Activated CD4-positive, alpha-beta T cell treated with anti-CD3 and anti-CD28 coated beads for 48 hours (primary cell): ENCODE measurements at regions not wholly inside any gene's neighbourhood (a gene's known extent, or its start where the extent isn't known, plus 50 kb on each side); places are given as distances from the start of the nearest gene placed in this dataset.
"Not testable (repeated sequence)": the region's sequence is repeated elsewhere in the genome, so short reads cannot be mapped to it uniquely, and the experiment has no call there.

Experiments
- DNase-seq: peaks from one replicate; pipeline ENCODE4 v3.0.0-alpha.2; 2020

DNA sequence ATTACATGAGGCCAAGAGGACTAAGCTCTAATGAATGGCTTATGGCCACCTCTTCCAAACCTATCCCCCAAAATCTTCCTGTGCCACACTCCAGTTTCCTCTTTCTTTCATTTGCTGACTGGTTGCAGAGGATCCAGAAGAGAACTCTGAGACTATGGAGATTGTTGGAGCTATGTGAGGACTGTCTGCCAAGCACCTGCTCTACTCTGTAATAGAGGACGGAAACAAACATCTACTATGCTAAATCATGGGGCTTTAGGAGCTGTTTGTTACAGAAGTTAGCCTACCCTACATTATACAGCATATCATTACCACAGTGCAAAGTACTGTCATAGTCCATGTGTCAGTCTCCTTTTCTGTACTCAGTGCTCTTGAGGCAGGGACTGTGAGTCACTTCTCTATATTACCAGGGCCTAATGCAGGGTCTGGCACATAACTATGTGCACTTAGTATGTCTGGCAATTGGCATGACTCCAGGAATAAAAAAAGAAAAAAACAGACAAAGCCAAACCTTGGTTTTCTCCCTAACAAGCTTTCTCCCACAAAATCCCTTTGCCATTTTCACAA lies 95.1 kb downstream of the RPAP3 start:
- no peak for DNase-seq

DNA sequence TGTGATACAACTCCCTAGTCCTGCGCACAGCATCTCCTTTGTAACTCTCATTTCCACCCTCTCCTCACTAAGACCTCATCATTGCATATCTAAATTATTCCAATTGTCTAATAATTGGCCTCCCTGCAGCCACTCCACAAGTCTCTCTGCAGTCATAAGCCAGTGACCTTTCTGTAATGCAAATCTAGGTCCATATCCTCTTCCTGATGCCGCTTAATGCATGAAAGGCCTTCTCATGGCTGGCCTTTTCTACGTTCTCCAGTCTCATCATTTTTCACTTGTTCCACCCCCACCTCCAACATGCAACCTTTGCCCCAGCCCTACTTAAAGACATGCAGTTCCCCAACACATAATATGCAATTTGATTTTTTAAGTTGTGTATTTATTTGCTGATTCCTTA lies 96.0 kb downstream of the RPAP3 start:
- DNase-seq, result no peak

DNA sequence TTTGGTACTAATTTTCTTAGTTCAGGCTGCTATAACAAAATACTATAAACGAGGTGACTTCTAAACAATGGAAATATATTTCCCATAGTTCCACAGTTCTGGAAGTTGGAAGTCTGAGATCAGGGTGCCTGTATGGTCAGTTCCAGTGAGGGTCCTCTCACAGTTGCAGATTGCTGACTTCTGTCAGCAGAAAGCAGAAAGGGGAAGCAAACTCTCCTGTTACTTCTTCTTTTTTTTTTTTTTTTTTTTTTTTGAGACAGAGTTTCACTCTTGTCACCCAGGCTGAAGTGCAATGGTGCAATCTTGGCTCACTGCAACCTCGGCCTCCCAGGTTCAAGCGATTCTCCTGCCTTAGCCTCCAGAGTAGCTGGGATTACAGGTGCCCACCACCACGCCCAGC lies 97.2 kb downstream of the RPAP3 start:
- DNase-seq, result not testable (repeated sequence)

DNA sequence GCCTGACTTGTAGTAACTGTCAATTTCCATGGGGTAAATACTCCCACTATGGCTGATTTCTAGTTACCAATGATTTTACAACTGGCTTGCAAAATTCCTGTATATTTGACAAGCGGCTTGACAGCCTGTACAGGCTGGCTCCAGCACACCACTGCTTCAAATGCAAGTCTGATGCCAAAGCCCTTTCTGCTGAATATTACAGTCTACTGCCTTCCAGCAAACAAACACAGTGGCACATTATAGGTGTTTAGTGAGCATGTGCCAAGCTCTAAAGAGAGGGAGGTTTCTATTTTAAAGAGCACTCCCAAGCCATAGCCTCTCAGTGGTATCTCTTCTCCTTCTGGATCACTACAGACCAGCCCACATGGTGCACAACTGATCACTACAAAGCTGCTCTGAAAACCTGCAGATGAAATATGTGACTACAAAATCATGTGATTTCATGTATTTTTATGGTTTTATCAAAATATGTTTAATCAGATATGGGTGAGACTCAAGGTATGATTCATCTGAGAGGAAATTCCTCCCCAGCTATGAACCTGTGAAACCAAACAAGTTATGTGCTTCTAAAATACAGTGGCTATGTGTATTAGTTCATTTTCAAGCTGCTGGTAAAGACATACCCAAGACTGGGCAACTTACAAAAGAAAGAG lies 101.5 kb downstream of the RPAP3 start:
- no peak for DNase-seq

DNA sequence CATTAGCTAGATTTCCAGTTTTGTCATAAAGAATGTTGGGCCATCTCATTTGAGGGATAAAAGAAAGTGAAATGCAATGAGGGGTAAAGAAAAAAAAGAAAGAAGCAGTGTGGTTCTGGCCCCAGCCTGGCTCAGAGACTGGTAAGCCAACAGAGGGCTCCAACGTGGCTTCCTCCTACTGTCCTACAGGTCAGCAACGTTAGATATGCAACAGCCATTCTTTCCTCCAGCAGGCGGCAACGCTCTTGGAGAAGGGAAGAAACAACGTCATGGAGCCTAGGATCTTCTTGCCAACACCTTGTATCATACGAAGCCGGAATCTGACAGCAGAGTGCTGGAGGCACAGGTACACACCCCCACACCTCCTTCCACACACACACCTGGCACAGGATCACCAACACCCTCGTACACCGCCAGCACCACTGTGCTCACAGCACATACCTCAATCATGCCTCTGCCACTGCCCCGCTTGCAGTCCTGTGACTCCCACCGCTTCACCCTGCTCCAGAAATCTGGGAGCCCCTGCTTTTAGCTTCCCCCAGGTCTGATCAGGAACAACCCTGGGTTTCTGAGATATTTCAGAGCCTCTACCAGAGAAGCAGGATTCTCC lies 102.8 kb downstream of the RPAP3 start:
- no peak for DNase-seq

DNA sequence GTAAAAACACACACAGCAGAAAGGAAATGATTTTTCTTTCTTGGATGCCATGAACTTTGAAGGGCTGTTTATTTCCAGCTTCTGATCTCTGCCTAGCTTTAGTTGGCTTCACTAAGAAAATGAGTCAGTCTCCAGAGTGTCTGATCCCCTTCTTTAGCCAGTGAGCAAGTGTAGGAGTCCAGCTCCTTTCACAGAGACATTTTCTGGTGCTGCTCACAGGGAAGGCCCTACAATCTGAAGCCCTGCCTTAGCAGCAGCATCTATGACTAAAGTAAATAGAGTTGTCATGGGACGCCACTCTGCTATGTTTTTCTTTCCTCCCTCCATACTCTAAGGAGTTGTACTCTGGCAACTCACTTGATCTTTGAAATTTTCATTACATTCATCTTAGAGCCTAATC lies 103.5 kb downstream of the RPAP3 start:
- no peak for DNase-seq

DNA sequence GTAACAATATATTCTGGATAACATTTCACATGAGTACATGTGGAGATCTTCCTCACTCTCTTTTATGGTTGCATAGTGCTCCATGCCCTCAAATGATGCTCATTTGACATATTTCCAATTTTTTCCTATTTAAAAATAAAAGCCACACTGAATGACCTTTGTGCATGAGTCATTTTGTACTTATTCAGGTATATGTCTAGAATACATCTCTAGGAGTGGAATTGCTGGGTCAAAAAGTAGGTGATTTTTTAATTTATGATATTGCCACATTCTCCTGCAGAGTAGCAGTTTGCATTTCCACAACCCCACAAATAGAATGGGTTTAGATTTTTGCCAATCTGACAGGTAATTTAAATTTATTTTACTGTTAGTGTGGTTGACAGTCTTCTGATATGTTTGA lies 104.8 kb downstream of the RPAP3 start:
- no peak for DNase-seq

DNA sequence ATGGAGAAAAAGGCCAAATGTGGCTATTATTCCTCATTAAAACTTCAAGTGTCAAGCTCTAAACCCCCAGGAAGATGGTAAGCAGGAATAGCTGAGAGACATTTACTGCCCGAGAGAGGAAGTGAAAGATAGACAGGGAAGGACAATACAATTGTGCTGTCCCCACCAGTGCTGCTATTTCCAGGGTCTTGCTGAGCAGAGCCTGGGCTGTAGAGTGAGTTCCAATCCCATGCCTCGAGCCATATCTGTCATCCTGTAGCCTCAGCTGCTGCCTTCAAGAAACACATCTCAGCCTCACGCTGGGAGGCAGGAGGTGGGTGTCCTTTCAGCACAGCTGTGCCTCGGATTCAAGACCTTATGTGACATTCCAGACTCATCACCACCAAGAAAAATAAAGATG lies 114.0 kb downstream of the RPAP3 start:
- DNase-seq, result no peak

DNA sequence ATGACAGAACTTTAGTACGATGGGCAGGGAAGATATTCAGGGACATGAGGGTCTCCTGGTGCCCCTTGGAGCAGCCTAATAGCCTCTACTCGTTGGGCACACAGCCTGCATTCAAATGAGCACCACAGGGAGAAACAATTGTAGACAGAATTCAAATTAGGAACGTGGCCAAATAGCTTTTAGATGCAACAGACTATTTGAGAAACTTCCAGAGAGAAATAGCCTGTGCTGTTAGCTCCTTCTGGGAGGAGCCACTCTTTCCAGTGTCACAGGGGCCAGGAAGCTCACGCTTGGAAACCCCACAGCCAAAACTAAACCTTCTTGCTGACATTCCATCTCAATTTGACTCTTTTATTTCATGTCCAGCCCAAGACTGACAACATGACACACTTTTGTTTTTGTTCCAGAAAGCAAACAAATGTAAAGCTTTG lies 114.5 kb downstream of the RPAP3 start:
- DNase-seq, result no peak

DNA sequence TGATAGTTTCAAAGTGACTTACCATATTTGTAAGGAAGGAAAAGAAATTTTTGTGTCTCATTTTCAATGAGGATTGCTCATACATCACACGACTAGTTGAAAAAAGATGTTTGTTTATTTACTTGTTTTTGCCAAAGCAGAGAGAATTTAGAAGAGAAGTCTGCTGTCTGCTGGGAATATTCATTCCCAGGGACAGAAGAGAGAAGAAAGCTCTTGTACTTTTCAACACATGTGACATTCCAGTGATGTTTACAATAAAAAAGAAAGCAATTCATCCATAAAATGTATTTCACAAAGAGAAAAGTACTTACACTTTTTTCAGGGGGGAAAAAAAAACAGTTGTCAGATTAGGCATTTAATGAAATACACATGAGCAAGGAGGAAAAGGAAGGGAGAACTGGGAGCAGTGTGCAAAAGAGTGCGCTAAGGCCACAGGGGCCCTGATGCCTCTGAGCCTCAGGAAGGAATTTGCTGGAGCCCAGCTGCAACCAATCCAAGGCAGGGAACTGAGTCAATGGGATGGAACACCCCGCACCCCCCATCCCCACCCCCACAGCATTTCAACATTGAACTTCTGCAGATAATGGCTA lies 115.0 kb downstream of the RPAP3 start:
- DNase-seq, result no peak

DNA sequence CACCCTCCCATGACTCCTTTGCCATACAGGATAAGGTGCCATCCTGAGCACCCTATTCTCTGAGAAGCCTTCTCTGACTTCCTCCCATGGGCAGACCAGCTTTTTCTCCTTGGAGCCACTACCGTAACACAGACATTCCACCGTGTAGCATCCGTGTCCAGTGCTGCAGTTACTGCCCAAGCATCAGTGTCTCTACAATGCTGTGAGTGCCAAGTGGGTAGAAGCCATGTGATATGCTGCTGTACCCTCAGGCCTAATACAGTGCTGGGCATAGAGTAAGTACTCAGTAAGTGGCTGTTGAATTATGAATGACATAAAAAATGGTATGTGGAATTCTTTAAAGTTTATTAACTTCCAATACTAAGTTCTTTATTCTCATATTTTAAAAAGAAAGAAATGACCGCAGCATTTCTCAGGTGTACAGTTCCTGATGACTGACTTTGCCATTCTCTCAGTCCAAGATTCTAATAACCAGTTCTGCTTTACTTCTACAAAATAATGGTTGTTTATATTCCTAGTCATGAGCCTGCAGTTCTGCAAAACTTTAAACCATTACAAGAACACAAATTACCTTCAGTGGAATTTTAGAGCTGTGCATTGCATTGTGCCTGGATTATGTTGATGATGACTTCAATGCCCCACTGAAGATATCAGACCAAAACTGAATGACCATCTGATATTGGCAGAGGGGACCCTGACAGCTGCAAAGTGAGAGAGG lies 118.7 kb downstream of the RPAP3 start:
- DNase-seq, result no peak

DNA sequence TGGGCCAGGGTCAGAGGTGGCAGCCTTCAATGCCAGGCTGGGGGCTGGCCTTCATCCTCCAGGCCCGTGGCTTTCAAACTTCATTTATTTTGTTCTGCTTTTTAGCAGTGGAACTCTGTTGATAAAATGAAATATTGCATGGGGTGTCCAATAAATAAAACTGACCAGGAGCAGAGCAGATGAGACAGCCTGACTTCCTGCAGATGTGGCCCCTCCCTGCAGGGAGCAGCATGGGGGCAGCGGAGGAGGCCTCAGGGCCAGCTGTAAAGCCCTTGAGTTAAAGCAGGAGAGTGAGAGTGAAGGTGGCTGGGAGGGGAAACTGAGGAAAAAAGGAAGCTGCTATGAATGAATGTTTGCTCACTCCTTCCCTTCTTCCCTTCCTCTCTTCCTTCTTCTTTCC lies 120.3 kb downstream of the RPAP3 start:
- DNase-seq, result no peak

DNA sequence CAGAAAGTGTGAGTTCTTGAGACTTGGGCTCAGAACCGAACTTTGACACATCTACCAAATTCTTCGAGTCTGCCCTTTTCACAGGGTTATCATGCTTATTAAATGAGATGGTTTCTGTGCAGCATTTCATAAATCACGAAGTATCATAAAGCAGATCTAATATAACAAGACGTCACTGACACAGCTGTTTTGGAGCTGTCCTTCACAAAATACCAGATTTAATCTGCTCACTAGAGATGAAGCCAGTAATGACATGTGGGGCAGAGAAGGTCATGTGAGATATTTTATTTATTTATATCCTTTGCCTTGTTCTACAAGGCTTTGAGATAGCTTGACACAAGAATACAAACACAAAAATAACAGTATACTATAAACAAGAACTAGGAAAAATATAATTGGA lies 127.0 kb downstream of the RPAP3 start:
- DNase-seq, result no peak

DNA sequence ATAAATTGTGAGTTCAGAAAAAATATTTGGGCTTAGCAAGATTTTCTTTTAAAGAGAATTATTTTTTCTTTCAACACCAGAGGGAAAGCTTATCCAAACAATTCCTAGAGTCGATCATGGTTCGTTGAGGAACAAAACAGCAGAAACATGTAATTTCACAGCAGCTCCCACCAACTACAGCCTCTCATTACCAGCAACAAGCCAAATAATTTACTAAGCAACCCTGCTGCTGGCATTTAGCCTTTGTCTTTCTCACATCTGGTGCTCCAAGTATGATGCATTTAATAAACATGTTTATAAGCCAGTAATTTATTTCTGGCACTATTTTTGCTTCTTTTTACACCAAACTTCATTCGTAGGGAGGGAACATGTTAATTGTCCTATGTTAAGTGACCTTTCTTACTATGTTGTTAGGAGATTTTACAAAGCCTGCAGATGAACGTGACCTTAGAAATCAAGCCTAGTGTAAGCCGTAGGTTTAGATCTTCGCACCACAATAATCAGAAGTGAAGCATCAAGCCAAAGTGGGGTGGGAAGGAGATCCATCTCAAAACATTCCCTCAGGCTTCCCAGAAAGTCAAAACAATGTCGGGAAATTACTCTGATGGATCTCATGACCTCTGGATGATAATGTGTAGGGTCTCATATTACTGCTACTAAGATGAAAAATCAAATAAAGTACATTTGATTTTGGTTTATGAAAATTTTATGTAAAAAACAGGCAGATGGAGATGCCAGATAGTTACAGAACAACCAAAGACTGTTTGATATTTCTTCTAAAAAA lies 128.4 kb downstream of the RPAP3 start:
- DNase-seq, result no peak

DNA sequence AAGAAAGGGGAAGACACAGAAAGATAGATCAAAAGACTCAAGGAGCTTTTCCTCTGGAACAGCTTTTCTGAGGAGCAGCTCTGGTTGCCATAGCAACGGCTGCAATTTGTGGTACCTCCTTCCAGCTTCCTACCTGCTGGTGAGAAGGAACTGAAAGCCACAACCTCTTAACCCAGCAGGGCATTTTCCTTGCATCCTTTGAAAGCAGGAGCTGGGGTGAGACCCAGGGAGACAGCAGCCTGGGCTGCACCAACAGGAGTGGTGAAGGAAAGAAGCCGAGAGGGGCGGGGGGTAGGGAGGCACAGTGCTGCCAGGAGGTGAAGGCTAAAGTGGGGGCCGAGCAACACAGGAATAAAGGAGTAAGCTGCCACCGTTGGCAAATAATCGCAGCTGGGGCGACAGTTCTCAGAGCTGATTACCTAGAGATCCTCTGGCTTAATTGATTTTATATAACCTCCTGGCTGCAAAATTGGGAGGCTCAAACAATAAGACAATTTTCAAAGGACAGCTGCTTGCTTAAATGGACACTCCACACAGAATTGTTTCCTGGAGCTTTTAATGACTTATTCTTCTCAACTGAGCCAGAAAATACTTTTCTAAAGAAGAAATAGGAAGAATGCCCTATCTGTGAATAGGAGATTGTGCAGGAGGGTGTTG lies 129.4 kb downstream of the RPAP3 start:
- no peak for DNase-seq

DNA sequence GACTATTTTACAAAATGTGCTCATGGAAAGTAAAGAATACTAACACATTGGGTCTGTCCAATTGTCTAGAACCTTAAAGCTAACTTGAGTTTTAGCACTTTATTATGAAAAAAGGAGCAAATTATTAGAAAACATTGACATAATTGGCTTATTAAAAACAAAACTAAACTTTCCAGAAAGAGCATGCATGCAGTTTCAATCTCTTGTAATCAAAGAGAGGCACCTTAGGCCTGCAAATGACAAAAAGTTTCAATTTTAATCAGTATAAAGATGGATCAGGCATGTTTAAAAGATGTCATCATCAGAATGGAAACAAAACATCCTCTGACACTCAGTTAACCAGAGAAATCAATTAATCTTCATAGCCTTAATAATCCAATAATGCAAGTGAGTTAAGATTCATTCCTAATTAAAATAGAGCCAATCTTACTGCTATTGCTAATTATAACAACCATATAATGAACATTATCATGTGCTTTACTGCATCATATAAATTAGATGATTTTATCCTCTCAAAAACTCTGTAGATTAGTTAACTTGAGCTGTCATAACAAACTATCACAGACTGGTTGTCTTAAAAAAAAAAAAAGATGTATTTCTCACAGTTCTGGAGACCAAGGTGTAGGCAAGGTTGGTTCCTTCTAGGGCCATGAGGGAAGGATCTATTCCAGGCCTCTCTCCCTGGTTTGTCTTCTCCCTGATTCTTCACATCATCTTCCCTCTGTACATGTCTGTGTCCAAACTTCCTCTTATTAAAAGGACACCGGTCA lies 131.4 kb downstream of the RPAP3 start:
- no peak for DNase-seq

DNA sequence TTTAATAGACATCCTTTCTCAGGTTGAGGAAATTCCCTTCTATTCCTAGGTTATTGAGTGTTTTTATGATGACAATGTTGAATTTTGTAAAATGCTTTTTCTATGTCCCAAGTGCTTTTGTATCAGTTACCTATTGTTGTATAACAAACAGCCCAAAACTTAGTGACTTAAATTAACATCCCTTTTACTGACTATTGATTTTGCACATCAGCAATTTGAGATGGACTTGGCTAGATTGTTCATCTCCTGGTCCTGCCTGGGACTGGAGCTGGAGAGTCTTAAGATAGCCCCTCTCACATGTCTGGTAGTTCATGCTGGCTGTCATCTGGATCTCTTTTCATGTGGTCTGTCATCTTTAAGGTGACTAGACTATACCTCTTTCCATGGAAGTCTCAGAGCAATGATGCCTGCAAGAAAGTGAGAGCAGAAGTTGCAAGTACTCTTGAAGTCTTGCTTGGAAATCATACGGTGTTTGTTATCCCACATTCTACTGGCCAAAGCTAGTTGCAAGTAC lies 132.6 kb downstream of the RPAP3 start:
- DNase-seq, result no peak

DNA sequence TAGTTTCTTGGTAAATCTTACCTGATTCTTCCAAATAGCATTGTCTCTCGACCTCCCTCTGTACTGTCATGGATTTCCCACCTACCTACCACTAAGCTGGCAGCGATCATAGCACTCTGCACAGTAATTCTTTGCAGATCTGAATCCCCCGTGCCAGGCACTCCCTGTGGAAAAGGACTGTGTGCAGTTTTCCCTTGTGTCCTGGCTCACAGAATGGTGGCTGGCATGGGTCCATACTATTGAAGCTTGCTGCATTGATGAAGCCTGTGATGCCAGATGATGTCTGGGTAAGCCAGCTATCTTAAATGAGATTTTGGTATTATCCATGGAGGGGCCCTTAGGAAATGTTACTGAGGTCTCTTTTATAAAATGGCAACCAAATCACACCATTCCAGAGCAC lies 135.7 kb downstream of the RPAP3 start:
- DNase-seq, result no peak

DNA sequence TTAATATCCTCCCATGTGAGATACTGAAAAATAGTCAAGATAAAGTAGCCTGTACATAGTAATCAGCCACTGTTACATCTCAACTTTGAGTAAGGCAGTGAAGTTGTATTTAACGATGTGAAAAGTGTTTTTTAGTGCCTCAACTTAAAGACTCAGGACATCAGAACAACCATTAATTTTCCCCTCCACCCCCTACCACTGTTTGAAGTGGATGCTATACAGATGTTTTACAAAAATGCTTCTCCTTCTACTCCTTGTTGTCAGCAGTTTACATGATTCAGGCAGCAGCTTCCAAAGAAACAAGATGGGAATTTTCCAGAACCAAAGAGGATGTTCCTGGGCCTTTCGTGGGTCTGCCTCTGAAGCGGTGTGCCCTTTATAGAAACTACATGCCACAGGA lies 143.6 kb downstream of the RPAP3 start:
- DNase-seq, result no peak

DNA sequence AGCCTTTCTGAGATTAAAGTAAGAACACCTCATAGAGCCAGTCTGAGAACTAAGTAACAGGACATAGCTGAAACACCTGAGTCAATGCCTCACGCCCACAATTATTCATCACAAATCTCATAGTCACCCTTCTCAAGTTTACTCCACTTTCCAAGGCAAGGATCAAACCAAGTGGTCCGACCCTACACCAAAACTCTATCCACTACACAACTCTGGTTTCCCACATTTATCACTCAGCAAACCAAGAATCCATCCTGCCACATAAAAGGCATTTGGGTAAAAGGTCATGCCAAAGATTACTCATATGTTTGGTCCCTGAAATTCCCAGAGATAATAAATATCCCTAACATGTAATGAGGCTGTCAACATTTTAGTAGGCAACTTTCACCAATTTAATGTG lies 144.1 kb downstream of the RPAP3 start:
- no peak for DNase-seq

DNA sequence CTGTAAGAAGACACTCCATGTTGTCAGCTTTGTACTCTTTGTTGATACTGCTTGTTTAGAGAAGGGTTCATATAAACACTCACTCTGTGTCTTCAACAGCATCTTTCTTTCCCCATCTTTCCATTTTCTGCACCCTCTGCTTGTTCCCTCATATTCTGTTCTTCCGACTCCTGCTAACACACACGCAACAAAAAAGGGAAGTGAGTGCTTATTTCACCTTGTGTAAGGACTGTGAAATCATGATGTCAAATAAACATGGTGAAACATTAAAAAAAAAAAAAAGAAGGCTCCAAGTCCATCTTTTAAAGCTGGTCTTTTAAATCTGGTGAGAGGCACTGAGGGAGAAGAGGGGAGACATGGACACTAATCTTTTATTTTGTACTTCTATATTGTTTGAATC lies 145.4 kb downstream of the RPAP3 start:
- DNase-seq, result no peak
